HG02798 (cell line): ENCODE measurements at regions not wholly inside any gene's neighbourhood (a gene's known extent, or its start where the extent isn't known, plus 50 kb on each side); places are given as distances from the start of the nearest gene placed in this dataset.
"Not testable (repeated sequence)": the region's sequence is repeated elsewhere in the genome, so short reads cannot be mapped to it uniquely, and the experiment has no call there.

Experiments
- ATAC-seq: cut with Tn5 transposase; IDR thresholded peaks from one replicate; pipeline ENCODE4 v1.9.1; 2021; ENCODE audit warnings: mild to moderate bottlenecking; ENCODE audit not compliant: unreplicated experiment, poor library complexity

DNA sequence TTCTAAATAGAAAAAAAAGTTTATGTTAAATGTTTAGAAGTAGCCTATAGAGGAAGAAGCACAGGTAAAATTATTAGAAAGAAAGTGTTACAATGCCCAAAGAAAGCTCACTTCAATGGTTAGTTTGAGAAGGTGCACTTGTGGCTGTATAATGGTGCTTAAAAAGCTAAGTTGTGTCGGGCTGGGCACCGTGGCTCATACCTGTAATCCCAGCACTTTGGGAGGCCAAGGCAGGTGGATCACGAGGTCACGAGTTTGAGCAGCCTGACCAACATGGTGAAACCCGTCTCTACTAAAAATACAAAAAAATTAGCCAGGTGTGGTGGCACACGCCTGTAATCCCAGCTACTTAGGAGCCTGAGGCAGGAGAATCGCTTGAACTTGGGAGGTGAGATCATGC, 355.7 kb upstream of the ANKRD30A start:
- ATAC-seq = not testable (repeated sequence)

GRCh38 chr10:36766940-36767339, 358.5 kb upstream of the ANKRD30A start:
- no peak for ATAC-seq

GRCh38 chr10:36766415-36766810, 359.0 kb upstream of the ANKRD30A start:
- no peak for ATAC-seq

- no peak for ATAC-seq
Observed at GRCh38 chr10:36765782-36766414, 359.5 kb upstream of the ANKRD30A start.

- no peak for ATAC-seq
Observed at GRCh38 chr10:36764823-36765222, 360.6 kb upstream of the ANKRD30A start.

DNA sequence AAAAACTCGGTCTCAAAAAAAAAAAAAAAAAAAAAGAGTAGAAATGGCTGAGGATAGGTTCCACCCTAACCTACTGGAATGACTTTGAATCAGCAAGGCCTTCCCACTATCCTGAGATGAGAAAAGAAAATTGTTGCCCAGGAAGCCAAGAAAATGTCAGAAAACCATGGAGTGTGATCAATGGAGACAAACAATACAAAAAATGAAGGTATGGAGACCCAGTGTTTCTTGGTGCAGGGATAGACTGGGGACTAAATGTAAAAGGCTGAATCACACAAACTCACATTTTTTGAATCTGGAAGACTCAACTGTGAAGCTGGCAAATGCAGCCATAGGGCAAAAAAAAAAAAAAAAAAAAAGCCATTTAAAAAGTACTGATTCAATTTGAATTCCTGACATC, 364.3 kb upstream of the ANKRD30A start:
- ATAC-seq = no peak

- ATAC-seq = no peak
Observed at GRCh38 chr10:36759141-36759805, 366.1 kb upstream of the ANKRD30A start.

DNA sequence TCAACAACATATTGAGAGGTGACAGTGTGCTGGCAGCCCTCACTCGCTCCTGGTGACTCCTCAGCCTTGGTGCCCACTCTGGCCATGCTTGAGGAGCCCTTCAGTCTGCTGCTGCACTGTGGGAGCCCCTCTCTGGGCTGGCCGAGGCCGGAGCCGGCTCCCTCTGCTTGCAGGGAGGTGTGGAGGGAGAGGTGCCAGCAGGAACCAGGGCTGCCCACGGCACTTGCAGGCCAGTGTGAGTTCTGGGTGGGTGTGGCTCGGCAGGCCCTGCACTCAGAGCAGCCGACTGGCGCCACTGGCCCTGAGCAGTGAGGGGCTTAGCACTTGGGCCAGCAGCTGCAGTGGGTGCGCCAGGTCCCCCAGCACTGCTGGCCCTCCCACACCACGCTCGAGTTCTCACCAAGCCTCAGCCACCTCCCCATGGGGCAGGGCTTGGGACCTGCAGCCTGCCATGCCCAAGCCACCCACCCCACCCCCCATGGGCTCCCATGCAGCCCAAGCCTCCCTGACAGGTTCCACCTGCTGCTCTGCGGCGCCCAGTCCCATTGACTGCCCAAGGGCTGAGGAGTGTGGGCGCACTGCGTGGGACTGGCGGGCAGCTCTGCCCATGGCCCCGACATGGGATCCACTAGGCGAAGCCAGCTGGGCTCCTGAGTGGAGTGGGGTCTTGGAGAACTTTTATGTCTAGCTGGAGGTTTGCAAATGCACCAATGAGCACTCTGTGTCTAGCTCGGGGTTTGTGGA, 377.1 kb upstream of the ANKRD30A start:
- no peak for ATAC-seq

- no peak for ATAC-seq
Observed at GRCh38 chr10:36739884-36740445, 385.4 kb upstream of the ANKRD30A start.

DNA sequence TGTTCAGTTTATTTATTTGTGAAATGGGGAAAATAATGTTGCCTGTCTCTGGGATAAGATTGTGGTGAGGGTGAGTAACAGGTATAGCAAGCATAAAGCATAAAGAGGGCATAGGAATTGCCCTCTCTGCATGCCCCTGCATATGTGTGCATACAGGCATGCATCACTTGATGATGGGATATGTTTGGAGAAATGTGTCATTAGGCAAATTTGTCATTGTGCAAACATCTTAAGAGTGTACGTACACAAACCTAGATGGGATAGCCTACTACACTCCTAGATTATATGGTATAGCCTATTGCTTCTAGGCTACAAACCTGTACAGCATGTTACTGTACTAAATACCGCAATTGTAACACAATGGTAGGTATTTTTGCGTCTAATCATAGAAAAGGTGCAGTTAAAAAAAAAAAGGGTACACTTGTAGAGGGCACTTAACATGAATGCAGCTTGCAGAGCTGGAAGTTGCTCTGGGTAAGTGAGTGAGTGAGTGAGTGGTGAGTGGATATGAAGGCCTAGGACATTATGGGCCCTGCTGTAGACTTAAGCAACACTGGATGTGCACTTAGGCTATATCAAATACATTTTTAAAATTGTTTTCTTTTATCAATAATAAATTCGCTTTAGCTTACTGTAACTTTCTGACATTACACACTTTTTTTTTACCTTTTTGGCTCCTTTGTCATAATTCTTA, 386.5 kb upstream of the ANKRD30A start:
- no peak for ATAC-seq

DNA sequence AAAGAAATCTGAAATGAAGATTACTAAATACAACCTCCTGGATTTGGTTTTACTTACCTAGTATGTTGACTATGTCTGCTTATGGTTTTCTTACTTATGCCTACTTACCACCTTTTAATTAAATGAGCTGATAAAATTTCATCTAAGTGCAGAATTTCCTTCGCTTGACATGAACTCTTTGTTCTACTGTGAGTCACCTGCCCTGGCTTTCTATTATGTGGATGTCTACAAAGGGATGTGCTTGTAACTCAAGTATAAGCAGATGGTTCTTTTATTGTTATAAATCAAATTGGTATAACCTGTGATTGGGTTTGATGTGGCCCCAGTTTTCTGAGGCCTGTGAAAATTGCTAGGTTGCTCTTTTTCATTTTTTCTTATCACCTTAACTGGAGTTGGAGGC, 389.1 kb upstream of the ANKRD30A start:
- no peak for ATAC-seq

GRCh38 chr10:36734590-36734989, 390.8 kb upstream of the ANKRD30A start:
- not testable (repeated sequence) for ATAC-seq

- no peak for ATAC-seq
Observed at GRCh38 chr10:36730316-36730715, 395.1 kb upstream of the ANKRD30A start.

DNA sequence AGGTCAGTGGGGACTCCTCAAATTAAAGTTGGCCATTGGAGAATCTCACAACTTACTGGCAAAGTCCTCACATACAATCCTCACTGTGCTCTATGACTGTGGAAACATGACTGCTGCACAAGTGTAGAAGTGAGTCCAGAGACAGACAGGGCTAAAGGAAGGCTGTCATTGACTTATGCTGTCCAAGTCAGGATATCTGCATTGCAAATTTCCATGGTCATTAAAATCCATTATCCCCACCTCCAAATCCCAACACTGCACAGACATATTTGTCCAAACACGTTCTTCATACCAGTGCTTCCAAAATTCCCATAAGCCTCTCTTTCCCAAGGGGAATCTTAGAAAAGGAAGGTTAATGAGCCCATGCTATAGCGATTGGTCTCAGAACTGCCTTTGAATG, 396.8 kb upstream of the ANKRD30A start:
- no peak for ATAC-seq

DNA sequence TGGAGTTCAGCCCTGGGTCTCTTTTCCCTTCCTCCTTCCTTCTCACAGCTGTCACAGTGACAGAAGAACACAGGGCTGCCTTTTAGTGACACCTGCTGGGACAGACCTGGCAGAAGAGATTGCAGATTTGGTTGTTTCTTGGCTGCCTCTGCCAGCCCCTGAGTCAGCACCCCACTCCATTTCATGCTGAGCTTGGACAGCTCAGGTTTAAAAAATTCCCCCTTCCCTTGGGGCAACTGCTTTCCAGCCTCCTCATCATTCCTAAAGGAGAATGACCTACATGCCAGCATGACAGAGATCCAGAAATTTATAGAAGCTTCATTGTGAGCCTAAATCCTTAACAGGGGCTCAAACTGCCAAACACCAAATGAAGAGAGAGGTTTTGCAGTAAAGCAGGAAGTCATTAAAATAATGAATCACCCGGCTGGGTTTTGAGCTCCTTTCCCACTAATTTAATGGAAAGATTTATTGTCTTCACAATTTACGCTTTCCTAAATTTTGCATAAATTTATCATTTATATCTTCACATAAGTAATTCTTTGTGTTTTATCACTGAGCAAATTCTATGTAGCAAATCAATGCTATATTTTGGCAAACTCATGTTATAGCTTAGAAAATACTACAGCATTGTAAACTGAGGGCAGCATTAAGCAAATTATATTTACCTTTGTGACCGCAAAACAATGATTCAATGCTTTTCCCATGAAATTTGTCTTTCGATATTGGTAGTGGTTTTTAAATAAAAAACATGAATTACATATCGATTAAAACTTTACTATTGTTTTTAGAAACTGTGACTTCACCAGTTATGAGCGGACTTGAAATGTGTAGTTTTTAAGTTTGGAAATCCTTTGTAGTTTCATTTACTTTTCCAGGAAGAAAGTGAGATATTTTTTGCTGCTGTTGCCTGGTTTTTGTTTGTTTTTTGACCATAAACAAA, 399.5 kb upstream of the ANKRD30A start:
- ATAC-seq = no peak

DNA sequence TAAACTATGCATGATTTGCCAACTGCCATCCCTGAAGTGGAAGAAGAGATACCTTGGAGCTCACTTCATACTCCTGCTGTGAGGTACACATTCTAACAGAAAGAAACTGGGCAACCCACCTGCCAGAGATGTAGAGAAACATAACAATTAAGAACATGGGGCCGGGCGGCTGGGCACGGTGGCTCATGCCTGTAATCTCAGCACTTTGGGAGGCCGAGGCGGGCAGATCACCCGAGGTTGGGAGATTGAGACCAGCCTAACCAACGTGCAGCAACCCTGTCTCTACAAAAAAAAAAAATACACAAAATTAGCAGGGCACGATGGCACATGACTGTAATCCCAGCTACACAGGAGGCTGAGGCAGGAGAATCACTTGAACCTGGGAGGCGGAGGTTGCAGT, 402.6 kb upstream of the ANKRD30A start:
- no peak for ATAC-seq

- no peak for ATAC-seq
Observed at GRCh38 chr10:36721871-36722270, 403.5 kb upstream of the ANKRD30A start.

- no peak for ATAC-seq
Observed at GRCh38 chr10:36720895-36721294, 404.5 kb upstream of the ANKRD30A start.

DNA sequence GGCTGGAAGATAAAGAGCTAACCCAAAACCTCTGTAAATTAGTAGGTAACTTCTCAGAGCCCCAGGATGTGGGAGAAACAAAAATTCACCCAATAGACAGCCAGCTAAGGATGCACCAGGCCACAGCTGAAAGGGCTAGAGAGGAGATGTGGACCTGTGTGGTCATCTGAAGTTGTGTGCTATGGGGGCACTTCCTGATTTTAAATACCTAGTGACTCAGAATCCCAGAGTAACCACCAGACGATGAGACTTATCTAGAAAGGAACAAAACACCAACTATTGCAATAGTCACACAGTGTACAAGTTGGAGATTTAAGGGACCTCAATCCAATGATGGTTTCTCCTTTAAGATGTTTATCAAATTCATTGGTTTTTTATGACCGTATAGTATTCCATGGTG, 408.3 kb upstream of the ANKRD30A start:
- no peak for ATAC-seq

GRCh38 chr10:36716291-36716690, 409.1 kb upstream of the ANKRD30A start:
- no peak for ATAC-seq
